HepG2 (cell line): ENCODE measurements at regions not wholly inside any gene's neighbourhood (a gene's known extent, or its start where the extent isn't known, plus 50 kb on each side); places are given as distances from the start of the nearest gene placed in this dataset.

ENCODE experiments used
- ATAC-seq: fragments of 200-7000 bp; cut with Tn5 transposase; 3 replicates; pipeline ENCODE4 v1.9.1; 2020; ENCODE audit warnings: mild to moderate bottlenecking, moderate library complexity
- BruUV-seq: library from RNA; stranded (reverse); fragments of 400-500 nt; replicated peaks from 2 replicates; lab custom pipeline; 2021; lab: Mats Ljungman, UMichigan
- CTCF ChIA-PET: fragments of 300-600 bp; formaldehyde crosslinking; extraction: SDS; loops from one replicate; lab custom pipeline; 2021; ENCODE audit warnings: low total read pairs, inconsistent platforms, low intra/inter-chr PET ratio; lab: Yijun Ruan, JAX
- POLR2A ChIA-PET: fragments of 350-600 bp; sonication (Branson Sonifier 250); formaldehyde crosslinking; loops from one replicate; lab custom pipeline; 2020; ENCODE audit warnings: antibody characterized with exemption, inconsistent platforms; lab: Yijun Ruan, JAX
- DNase-seq: peaks from one replicate; pipeline ENCODE4 v3.0.0-alpha.2; 2015; ENCODE audit warnings: low spot score
- FAIRE-seq: peaks from 3 replicates; lab custom pipeline; 2011; peaks lifted over from hg19 to GRCh38; lab: Jason Lieb, UNC
- H2AFZ ChIP-seq: one replicate; pipeline ENCODE4 v1.6.1; 2011; ENCODE audit warnings: low read length, inconsistent platforms
- H3K27ac ChIP-seq: fragments of 300-600 bp; 3 replicates; pipeline ENCODE4 v1.8.0; 2011; ENCODE audit warnings: mixed run types, mild to moderate bottlenecking, mixed read lengths, low read length, inconsistent platforms; ENCODE audit not compliant: insufficient read depth; ENCODE audit errors: extremely low read length
- H3K27me3 ChIP-seq, 2 experiments: fragments of 200-600 bp in 1 of 2; 2 replicates in 1 of 2; 3 replicates in 1 of 2; pipeline versions ENCODE4 v1.6.0 to v1.8.0; 2011; ENCODE audit warnings: low read length in 2 of 2, mild to moderate bottlenecking in 2 of 2, moderate library complexity in 2 of 2, inconsistent platforms in 1 of 2; ENCODE audit not compliant: insufficient read depth in 2 of 2, control insufficient read depth in 1 of 2
- H3K36me3 ChIP-seq, 2 experiments: fragments of 200-600 bp in 1 of 2; replicated peaks in 1 of 2; 2 replicates in 1 of 2; 3 replicates in 1 of 2; pipeline versions ENCODE4 v1.5.1 to v1.8.0; 2011; ENCODE audit warnings: low read length in 2 of 2, inconsistent platforms in 1 of 2; ENCODE audit not compliant: insufficient read depth in 2 of 2, control insufficient read depth in 1 of 2
- H3K4me1 ChIP-seq: 2 replicates; pipeline ENCODE4 v1.5.1; 2012; ENCODE audit warnings: low read length, inconsistent platforms; ENCODE audit not compliant: insufficient read depth
- H3K4me2 ChIP-seq: 2 replicates; pipeline ENCODE4 v1.6.0; 2011; ENCODE audit warnings: low read depth, low read length, inconsistent platforms
- H3K4me3 ChIP-seq, 3 experiments: fragments of 200-600 bp in 1 of 3; sonication (generic), shearing (Covaris generic) in 1 of 3; replicated peaks in 1 of 3; 2 replicates each; pipeline ENCODE4 v1.5.1; 2011 to 2016; ENCODE audit warnings: low read length in 3 of 3, inconsistent platforms in 2 of 3, low read depth in 2 of 3, mild to moderate bottlenecking in 2 of 3, control low read depth in 1 of 3, mixed read lengths in 1 of 3; ENCODE audit not compliant: insufficient read depth in 1 of 3
- H3K79me2 ChIP-seq: one replicate; pipeline ENCODE4 v1.6.1; 2011; ENCODE audit warnings: low read length, inconsistent platforms; ENCODE audit not compliant: insufficient read depth
- H3K9ac ChIP-seq: 2 replicates; pipeline ENCODE4 v1.6.0; 2011; ENCODE audit warnings: mild to moderate bottlenecking, low read depth, low read length, inconsistent platforms; ENCODE audit not compliant: insufficient read depth
- H3K9me3 ChIP-seq: 2 replicates; pipeline ENCODE4 v1.5.1; 2012; ENCODE audit warnings: mild to moderate bottlenecking, low read length
- H4K20me1 ChIP-seq: 2 replicates; pipeline ENCODE4 v1.6.0; 2011; ENCODE audit warnings: inconsistent platforms, mild to moderate bottlenecking, low read length, moderate library complexity; ENCODE audit not compliant: insufficient read depth
- MTA3 ChIP-seq: sonication (generic); formaldehyde crosslinking; IDR thresholded peaks from 2 replicates; pipeline ENCODE4 v1.4.0; 2020; ENCODE audit warnings: missing genetic modification reagents
- PAWR ChIP-seq: sonication (generic); formaldehyde crosslinking; IDR thresholded peaks from 2 replicates; pipeline ENCODE4 v1.4.0; 2020; ENCODE audit warnings: missing genetic modification reagents, mild to moderate bottlenecking, borderline replicate concordance
- PCBP1 ChIP-seq: fragments of 200-400 bp; formaldehyde crosslinking; IDR thresholded peaks from 2 replicates; pipeline ENCODE4 v1.6.1; 2017; ENCODE audit warnings: mild to moderate bottlenecking, low read depth, low read length, borderline replicate concordance
- PPARG ChIP-seq: conservative IDR thresholded peaks from 2 replicates; pipeline ENCODE4 v1.6.1; 2016; ENCODE audit warnings: missing biosample characterization, missing genetic modification reagents
- SALL1 ChIP-seq: sonication (generic); formaldehyde crosslinking; IDR thresholded peaks from 2 replicates; pipeline ENCODE4 v1.8.0; 2022; ENCODE audit warnings: mild to moderate bottlenecking, missing genetic modification reagents
- SMAD9 ChIP-seq: sonication (generic); formaldehyde crosslinking; IDR thresholded peaks from 2 replicates; pipeline ENCODE4 v1.5.1; 2020; ENCODE audit warnings: mild to moderate bottlenecking, missing genetic modification reagents
- SMARCC2 ChIP-seq: fragments of 450-650 bp; IDR thresholded peaks from 2 replicates; pipeline ENCODE4 v1.6.1; 2017; ENCODE audit warnings: antibody characterized with exemption, mild to moderate bottlenecking
- SRSF1 ChIP-seq: fragments of 200-400 bp; formaldehyde crosslinking; optimal IDR thresholded peaks from 2 replicates; pipeline ENCODE3; 2017; ENCODE audit warnings: mild to moderate bottlenecking, low read depth, low read length, moderate library complexity
- ZFP36L1 ChIP-seq: sonication (generic); formaldehyde crosslinking; IDR thresholded peaks from 2 replicates; pipeline ENCODE4 v1.8.0; 2022; ENCODE audit warnings: mild to moderate bottlenecking, missing genetic modification reagents, moderate library complexity
- ZNF160 ChIP-seq: sonication (generic); formaldehyde crosslinking; IDR thresholded peaks from 2 replicates; pipeline ENCODE4 v1.8.0; 2022; ENCODE audit warnings: mild to moderate bottlenecking, inconsistent platforms, missing genetic modification reagents
- ZNF335 ChIP-seq: sonication (generic); formaldehyde crosslinking; IDR thresholded peaks from 2 replicates; pipeline ENCODE4 v1.4.0; 2020; ENCODE audit warnings: missing genetic modification reagents
- WGBS: methylation state at CpG from one replicate; pipeline ENCODE4 v1.1.6; 2017; ENCODE audit warnings: low lambda C conversion rate; 5-methylcytosine and 5-hydroxymethylcytosine counted together
- in situ Hi-C: cut with HindIII; loops from 2 replicates; pipeline ENCODE4 v1.10.0; 2017; ENCODE audit warnings: low pct_unique_long_range_greater_than_20kb; ENCODE audit not compliant: extremely low pct_ligation_motif_present
- intact Hi-C: fragments of 100-400 bp; cut with micrococcal nuclease; formaldehyde crosslinking; loops from one replicate; pipeline ENCODE4 v1.10.0; 2022; ENCODE audit not compliant: unreplicated experiment
- TF ChIP-seq, protein P1 (sequence below): IDR thresholded peaks from 2 replicates; pipeline ENCODE4 v1.6.1; 2018; ENCODE audit warnings: missing genetic modification reagents, mild to moderate bottlenecking, missing compliant biosample characterization

DNA sequence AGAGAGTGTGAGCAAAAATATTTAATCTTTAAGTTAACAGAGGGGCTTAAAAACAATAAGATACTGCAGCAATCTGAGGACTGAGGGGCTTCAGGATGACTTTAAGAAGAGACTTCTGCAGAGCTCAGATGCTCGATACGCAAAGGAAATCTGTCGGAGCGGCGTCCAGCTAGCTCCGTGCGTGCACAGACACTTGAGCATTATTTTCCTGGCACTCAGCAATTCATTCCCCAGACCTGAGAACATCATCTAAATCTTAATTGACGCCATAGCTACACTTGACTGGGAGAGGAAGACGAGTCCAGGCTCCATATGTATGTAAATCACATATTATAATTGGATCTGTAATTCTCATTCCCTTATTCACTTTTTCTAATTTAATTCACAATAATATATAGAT, 228.2 kb downstream of the SOD2 start:
- H3K27me3 ChIP-seq = peaks cover 0 to 8% of the 10 kb centered on the region in 2 experiments; a peak in 3 of 5 replicates
- no peaks in the 10 kb centered on the region for H4K20me1 ChIP-seq
- ChIA-PET POLR2A (no interaction called here), CTCF (no interaction called here)
- H3K27ac ChIP-seq = no peak overlapping the region
- no peak for ATAC-seq
- BruUV-seq = no TSS peak
- H3K9me3 ChIP-seq = no peaks in the 10 kb centered on the region
- DNase-seq = no peak
- no peaks in the 10 kb centered on the region for H3K79me2 ChIP-seq
- no peak overlapping the region for H3K4me2 ChIP-seq
- no peak for FAIRE-seq
- no peak overlapping the region for H2AFZ ChIP-seq
- 21% methylated on average over 9 of the region's 9 CpGs for WGBS
- H3K9ac ChIP-seq = no peak overlapping the region
- H3K36me3 ChIP-seq = no peaks in the 10 kb centered on the region
- in situ Hi-C loops = no loop called here
- H3K4me1 ChIP-seq = 0 out of 2 replicates have a peak, but pooled peaks cover 2% of the 10 kb centered on the region
- TF ChIP-seq SMARCC2 (no peak), ZFP36L1 (CRISPR knock-in tag) (no peak), ZNF335 (no peak), ZNF160 (CRISPR knock-in tag) (no peak), SRSF1 (no peak), SALL1 (CRISPR knock-in tag) (no peak), MTA3 (no peak), PAWR (CRISPR knock-in tag) (no peak), SMAD9 (no peak), PCBP1 (no peak), PPARG (CRISPR knock-in tag) (no peak)
- TF ChIP-seq, protein P1, sequence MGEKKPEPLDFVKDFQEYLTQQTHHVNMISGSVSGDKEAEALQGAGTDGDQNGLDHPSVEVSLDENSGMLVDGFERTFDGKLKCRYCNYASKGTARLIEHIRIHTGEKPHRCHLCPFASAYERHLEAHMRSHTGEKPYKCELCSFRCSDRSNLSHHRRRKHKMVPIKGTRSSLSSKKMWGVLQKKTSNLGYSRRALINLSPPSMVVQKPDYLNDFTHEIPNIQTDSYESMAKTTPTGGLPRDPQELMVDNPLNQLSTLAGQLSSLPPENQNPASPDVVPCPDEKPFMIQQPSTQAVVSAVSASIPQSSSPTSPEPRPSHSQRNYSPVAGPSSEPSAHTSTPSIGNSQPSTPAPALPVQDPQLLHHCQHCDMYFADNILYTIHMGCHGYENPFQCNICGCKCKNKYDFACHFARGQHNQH (CRISPR knock-in tag) = no peak
- intact Hi-C loops = no loop called here
- H3K4me3 ChIP-seq = no peak overlapping the region
